ENCODE measurements at regions not wholly inside any gene's neighbourhood (a gene's known extent, or its start where the extent isn't known, plus 50 kb on each side); places are given as distances from the start of the nearest gene placed in this dataset.
A peak's percentile ranks its signal among the peaks of the same experiment; 100 is the strongest.

GRCh38 chr18:24936691-24937090, 415.3 kb downstream of the ZNF521 start:
- H3K27me3 ChIP-seq (ENCODE audit: control insufficient read depth in 2 of 2, insufficient read depth in 1 of 2, low read length in 1 of 2), result no peaks in the 10 kb centered on the region
- no peak overlapping the region for H3K4me3 ChIP-seq (ENCODE audit: low read length in 2 of 2)
- 92% methylated on average over 3 of the region's 3 CpGs for WGBS
- H3K27ac ChIP-seq (ENCODE audit: low read depth in 1 of 2, low read length in 1 of 2), result no peak overlapping the region
- no peaks in the 10 kb centered on the region for H3K4me1 ChIP-seq (ENCODE audit: control insufficient read depth in 2 of 2, insufficient read depth in 2 of 2, low read length in 2 of 2)
- H3K36me3 ChIP-seq (ENCODE audit: control insufficient read depth in 2 of 2, insufficient read depth in 2 of 2, low read length in 1 of 2), result no peaks in the 10 kb centered on the region
- DNase-seq (ENCODE audit: low read depth in 6 of 9, low spot score in 9 of 9), result no peak
- no peaks in the 10 kb centered on the region for H3K9me3 ChIP-seq (ENCODE audit: control insufficient read depth in 2 of 2, insufficient read depth in 1 of 2, low read length in 1 of 2)

- Histone ChIP-seq H3K27me3 (ENCODE audit: control insufficient read depth in 2 of 2, insufficient read depth in 1 of 2, low read length in 1 of 2) (no peaks in the 10 kb centered on the region), H3K4me1 (ENCODE audit: control insufficient read depth in 2 of 2, insufficient read depth in 2 of 2, low read length in 2 of 2) (no peaks in the 10 kb centered on the region), H3K4me3 (ENCODE audit: low read length in 2 of 2) (no peak overlapping the region), H3K36me3 (ENCODE audit: control insufficient read depth in 2 of 2, insufficient read depth in 2 of 2, low read length in 1 of 2) (no peaks in the 10 kb centered on the region), H3K9me3 (ENCODE audit: control insufficient read depth in 2 of 2, insufficient read depth in 1 of 2, low read length in 1 of 2) (no peaks in the 10 kb centered on the region), H3K27ac (ENCODE audit: low read depth in 1 of 2, low read length in 1 of 2) (no peak overlapping the region)
- DNase-seq (ENCODE audit: low read depth in 6 of 9, low spot score in 9 of 9), result no peak
- WGBS, result 93% methylated on average over 5 of the region's 5 CpGs
Observed at GRCh38 chr18:24937639-24938275, 414.2 kb downstream of the ZNF521 start.

GRCh38 chr18:24940416-24940815, 411.6 kb downstream of the ZNF521 start:
- Histone ChIP-seq H3K9me3 (ENCODE audit: control insufficient read depth in 2 of 2, insufficient read depth in 1 of 2, low read length in 1 of 2) (no peaks in the 10 kb centered on the region), H3K4me1 (ENCODE audit: control insufficient read depth in 2 of 2, insufficient read depth in 2 of 2, low read length in 2 of 2) (no peaks in the 10 kb centered on the region), H3K27ac (ENCODE audit: low read depth in 1 of 2, low read length in 1 of 2) (no peak overlapping the region), H3K36me3 (ENCODE audit: control insufficient read depth in 2 of 2, insufficient read depth in 2 of 2, low read length in 1 of 2) (no peaks in the 10 kb centered on the region), H3K27me3 (ENCODE audit: control insufficient read depth in 2 of 2, insufficient read depth in 1 of 2, low read length in 1 of 2) (no peaks in the 10 kb centered on the region), H3K4me3 (ENCODE audit: low read length in 2 of 2) (no peak overlapping the region)
- no peak for DNase-seq (ENCODE audit: low read depth in 6 of 9, low spot score in 9 of 9)
- WGBS, result 96% methylated on average over 6 of the region's 6 CpGs

- Histone ChIP-seq H3K4me1 (ENCODE audit: control insufficient read depth in 2 of 2, insufficient read depth in 2 of 2, low read length in 2 of 2) (no peaks in the 10 kb centered on the region), H3K4me3 (ENCODE audit: low read length in 2 of 2) (no peak overlapping the region), H3K27ac (ENCODE audit: low read depth in 1 of 2, low read length in 1 of 2) (no peak overlapping the region), H3K9me3 (ENCODE audit: control insufficient read depth in 2 of 2, insufficient read depth in 1 of 2, low read length in 1 of 2) (no peaks in the 10 kb centered on the region), H3K36me3 (ENCODE audit: control insufficient read depth in 2 of 2, insufficient read depth in 2 of 2, low read length in 1 of 2) (no peaks in the 10 kb centered on the region), H3K27me3 (ENCODE audit: control insufficient read depth in 2 of 2, insufficient read depth in 1 of 2, low read length in 1 of 2) (no peaks in the 10 kb centered on the region)
- no peak for DNase-seq (ENCODE audit: low read depth in 6 of 9, low spot score in 9 of 9)
- WGBS, result 95% methylated on average over 6 of the region's 6 CpGs
Observed at GRCh38 chr18:24941174-24941951, 410.6 kb downstream of the ZNF521 start.

GRCh38 chr18:24942144-24942543, 409.8 kb downstream of the ZNF521 start:
- no peaks in the 10 kb centered on the region for H3K9me3 ChIP-seq (ENCODE audit: control insufficient read depth in 2 of 2, insufficient read depth in 1 of 2, low read length in 1 of 2)
- H3K36me3 ChIP-seq (ENCODE audit: control insufficient read depth in 2 of 2, insufficient read depth in 2 of 2, low read length in 1 of 2), result no peaks in the 10 kb centered on the region
- no peak for DNase-seq (ENCODE audit: low read depth in 6 of 9, low spot score in 9 of 9)
- H3K4me3 ChIP-seq (ENCODE audit: low read length in 2 of 2), result no peak overlapping the region
- WGBS, result 92% methylated on average over 4 of the region's 4 CpGs
- H3K4me1 ChIP-seq (ENCODE audit: control insufficient read depth in 2 of 2, insufficient read depth in 2 of 2, low read length in 2 of 2), result no peaks in the 10 kb centered on the region
- H3K27ac ChIP-seq (ENCODE audit: low read depth in 1 of 2, low read length in 1 of 2), result no peak overlapping the region
- no peaks in the 10 kb centered on the region for H3K27me3 ChIP-seq (ENCODE audit: control insufficient read depth in 2 of 2, insufficient read depth in 1 of 2, low read length in 1 of 2)

- no peaks in the 10 kb centered on the region for H3K36me3 ChIP-seq (ENCODE audit: control insufficient read depth in 2 of 2, insufficient read depth in 2 of 2, low read length in 1 of 2)
- H3K4me1 ChIP-seq (ENCODE audit: control insufficient read depth in 2 of 2, insufficient read depth in 2 of 2, low read length in 2 of 2), result no peaks in the 10 kb centered on the region
- DNase-seq (ENCODE audit: low read depth in 6 of 9, low spot score in 9 of 9), result no peak
- H3K27ac ChIP-seq (ENCODE audit: low read depth in 1 of 2, low read length in 1 of 2), result no peak overlapping the region
- WGBS, result 82% methylated on average over 8 of the region's 8 CpGs
- no peak overlapping the region for H3K4me3 ChIP-seq (ENCODE audit: low read length in 2 of 2)
- no peaks in the 10 kb centered on the region for H3K27me3 ChIP-seq (ENCODE audit: control insufficient read depth in 2 of 2, insufficient read depth in 1 of 2, low read length in 1 of 2)
- no peaks in the 10 kb centered on the region for H3K9me3 ChIP-seq (ENCODE audit: control insufficient read depth in 2 of 2, insufficient read depth in 1 of 2, low read length in 1 of 2)
Observed at GRCh38 chr18:24947521-24948305, 404.3 kb downstream of the ZNF521 start.

GRCh38 chr18:24949908-24950307, 402.1 kb downstream of the ZNF521 start:
- no peaks in the 10 kb centered on the region for H3K9me3 ChIP-seq (ENCODE audit: control insufficient read depth in 2 of 2, insufficient read depth in 1 of 2, low read length in 1 of 2)
- no peaks in the 10 kb centered on the region for H3K27me3 ChIP-seq (ENCODE audit: control insufficient read depth in 2 of 2, insufficient read depth in 1 of 2, low read length in 1 of 2)
- H3K4me1 ChIP-seq (ENCODE audit: control insufficient read depth in 2 of 2, insufficient read depth in 2 of 2, low read length in 2 of 2), result no peaks in the 10 kb centered on the region
- H3K27ac ChIP-seq (ENCODE audit: low read depth in 1 of 2, low read length in 1 of 2), result no peak overlapping the region
- 95% methylated on average over 5 of the region's 5 CpGs for WGBS
- H3K36me3 ChIP-seq (ENCODE audit: control insufficient read depth in 2 of 2, insufficient read depth in 2 of 2, low read length in 1 of 2), result no peaks in the 10 kb centered on the region
- DNase-seq (ENCODE audit: low read depth in 6 of 9, low spot score in 9 of 9), result no peak
- no peak overlapping the region for H3K4me3 ChIP-seq (ENCODE audit: low read length in 2 of 2)

- no peaks in the 10 kb centered on the region for H3K27me3 ChIP-seq (ENCODE audit: control insufficient read depth in 2 of 2, insufficient read depth in 1 of 2, low read length in 1 of 2)
- WGBS, result 88% methylated on average over 1 of the region's 1 CpG
- no peak overlapping the region for H3K4me3 ChIP-seq (ENCODE audit: low read length in 2 of 2)
- no peaks in the 10 kb centered on the region for H3K9me3 ChIP-seq (ENCODE audit: control insufficient read depth in 2 of 2, insufficient read depth in 1 of 2, low read length in 1 of 2)
- DNase-seq (ENCODE audit: low read depth in 6 of 9, low spot score in 9 of 9), result peak in 1 of 9 donors; percentile 7
- H3K27ac ChIP-seq (ENCODE audit: low read depth in 1 of 2, low read length in 1 of 2), result no peak overlapping the region
- no peaks in the 10 kb centered on the region for H3K36me3 ChIP-seq (ENCODE audit: control insufficient read depth in 2 of 2, insufficient read depth in 2 of 2, low read length in 1 of 2)
- no peaks in the 10 kb centered on the region for H3K4me1 ChIP-seq (ENCODE audit: control insufficient read depth in 2 of 2, insufficient read depth in 2 of 2, low read length in 2 of 2)
Observed at GRCh38 chr18:24954341-24954740, 397.6 kb downstream of the ZNF521 start.

GRCh38 chr18:24958001-24958400, 394.0 kb downstream of the ZNF521 start:
- H3K36me3 ChIP-seq (ENCODE audit: control insufficient read depth in 2 of 2, insufficient read depth in 2 of 2, low read length in 1 of 2), result no peaks in the 10 kb centered on the region
- no peak overlapping the region for H3K27ac ChIP-seq (ENCODE audit: low read depth in 1 of 2, low read length in 1 of 2)
- 93% methylated on average over 2 of the region's 2 CpGs for WGBS
- no peak overlapping the region for H3K4me3 ChIP-seq (ENCODE audit: low read length in 2 of 2)
- no peaks in the 10 kb centered on the region for H3K9me3 ChIP-seq (ENCODE audit: control insufficient read depth in 2 of 2, insufficient read depth in 1 of 2, low read length in 1 of 2)
- H3K27me3 ChIP-seq (ENCODE audit: control insufficient read depth in 2 of 2, insufficient read depth in 1 of 2, low read length in 1 of 2), result no peaks in the 10 kb centered on the region
- no peaks in the 10 kb centered on the region for H3K4me1 ChIP-seq (ENCODE audit: control insufficient read depth in 2 of 2, insufficient read depth in 2 of 2, low read length in 2 of 2)
- DNase-seq (ENCODE audit: low read depth in 6 of 9, low spot score in 9 of 9), result no peak
